Activated naive CD8-positive, alpha-beta T cell treated with anti-CD3 and anti-CD28 coated beads, Interleukin-2, amount 50 U/mL, for 24 hours (primary cell): ENCODE measurements at regions not wholly inside any gene's neighbourhood (a gene's known extent, or its start where the extent isn't known, plus 50 kb on each side); places are given as distances from the start of the nearest gene placed in this dataset.

Experiments
- ATAC-seq: fragments of 150-1000 bp; cut with Tn5 transposase; one replicate; pipeline ENCODE4 v1.10.0; 2021
- DNase-seq: peaks from one replicate; pipeline ENCODE4 v3.0.0; 2021
- H3K27ac Mint-ChIP-seq: one replicate; pipeline ENCODE4 v1.8.0; 2021; ENCODE audit warnings: mild to moderate bottlenecking, mixed read lengths
- H3K27me3 Mint-ChIP-seq: one replicate; pipeline ENCODE4 v1.8.0; 2021; ENCODE audit warnings: mixed read lengths
- H3K36me3 Mint-ChIP-seq: one replicate; pipeline ENCODE4 v1.8.0; 2021; ENCODE audit warnings: low read depth, mixed read lengths
- H3K4me1 Mint-ChIP-seq: one replicate; pipeline ENCODE4 v1.8.0; 2021; ENCODE audit warnings: mixed read lengths
- H3K4me3 Mint-ChIP-seq: one replicate; pipeline ENCODE4 v1.8.0; 2021; ENCODE audit warnings: mild to moderate bottlenecking, moderate library complexity, mixed read lengths
- H3K9me3 Mint-ChIP-seq: one replicate; pipeline ENCODE4 v1.8.0; 2021; ENCODE audit warnings: mixed read lengths

GRCh38 chr17:12485361-12485906, 180.3 kb upstream of the MYOCD start:
- H3K4me3 Mint-ChIP-seq, result no peak overlapping the region
- no peak overlapping the region for H3K27ac Mint-ChIP-seq
- no peaks in the 10 kb centered on the region for H3K36me3 Mint-ChIP-seq
- H3K27me3 Mint-ChIP-seq, result no peaks in the 10 kb centered on the region
- H3K4me1 Mint-ChIP-seq, result no peaks in the 10 kb centered on the region
- DNase-seq (no peak), ATAC-seq (no peak)
- H3K9me3 Mint-ChIP-seq, result peaks cover 7% of the 10 kb centered on the region

GRCh38 chr17:12489325-12489724, 176.4 kb upstream of the MYOCD start:
- no peak overlapping the region for H3K4me3 Mint-ChIP-seq
- no peaks in the 10 kb centered on the region for H3K27me3 Mint-ChIP-seq
- H3K36me3 Mint-ChIP-seq, result no peaks in the 10 kb centered on the region
- DNase-seq, result no peak
- peaks cover 10% of the 10 kb centered on the region for H3K9me3 Mint-ChIP-seq
- no peak overlapping the region for H3K27ac Mint-ChIP-seq
- no peak for ATAC-seq
- H3K4me1 Mint-ChIP-seq, result no peaks in the 10 kb centered on the region

GRCh38 chr17:12492450-12492849, 173.2 kb upstream of the MYOCD start:
- no peak for DNase-seq
- Mint-ChIP-seq H3K27me3 (peaks cover 2% of the 10 kb centered on the region), H3K4me1 (no peaks in the 10 kb centered on the region), H3K27ac (no peak overlapping the region), H3K36me3 (no peaks in the 10 kb centered on the region), H3K9me3 (peaks cover 21% of the 10 kb centered on the region), H3K4me3 (no peak overlapping the region)
- no peak for ATAC-seq

GRCh38 chr17:12505866-12506265, 159.8 kb upstream of the MYOCD start:
- no peaks in the 10 kb centered on the region for H3K4me1 Mint-ChIP-seq
- DNase-seq, result no peak
- H3K27me3 Mint-ChIP-seq, result no peaks in the 10 kb centered on the region
- H3K36me3 Mint-ChIP-seq, result no peaks in the 10 kb centered on the region
- no peak for ATAC-seq
- peaks cover 10% of the 10 kb centered on the region for H3K9me3 Mint-ChIP-seq
- no peak overlapping the region for H3K4me3 Mint-ChIP-seq
- no peak overlapping the region for H3K27ac Mint-ChIP-seq

GRCh38 chr17:12507026-12507595, 158.6 kb upstream of the MYOCD start:
- no peak for ATAC-seq

GRCh38 chr17:12509801-12510200, 155.9 kb upstream of the MYOCD start:
- ATAC-seq, result no peak
- Mint-ChIP-seq H3K4me1 (no peaks in the 10 kb centered on the region), H3K27me3 (no peaks in the 10 kb centered on the region), H3K4me3 (no peak overlapping the region), H3K36me3 (no peaks in the 10 kb centered on the region), H3K9me3 (peaks cover 10% of the 10 kb centered on the region), H3K27ac (no peak overlapping the region)
- no peak for DNase-seq

More at GRCh38 chr17:12507026-12507595, 158.6 kb upstream of the MYOCD start:
- Mint-ChIP-seq H3K27me3 (no peaks in the 10 kb centered on the region), H3K27ac (no peak overlapping the region), H3K36me3 (no peaks in the 10 kb centered on the region), H3K4me1 (no peaks in the 10 kb centered on the region), H3K9me3 (peaks cover 11% of the 10 kb centered on the region), H3K4me3 (no peak overlapping the region)
- no peak for DNase-seq

- no peak for ATAC-seq
- H3K4me1 Mint-ChIP-seq, result no peaks in the 10 kb centered on the region
- no peaks in the 10 kb centered on the region for H3K36me3 Mint-ChIP-seq
- DNase-seq, result no peak
- H3K4me3 Mint-ChIP-seq, result no peak overlapping the region
- H3K27ac Mint-ChIP-seq, result no peak overlapping the region
- H3K27me3 Mint-ChIP-seq, result no peaks in the 10 kb centered on the region
- H3K9me3 Mint-ChIP-seq, result peaks cover 10% of the 10 kb centered on the region
Measured at GRCh38 chr17:12510535-12510934, 155.2 kb upstream of the MYOCD start.

- Mint-ChIP-seq H3K36me3 (no peaks in the 10 kb centered on the region), H3K4me1 (no peaks in the 10 kb centered on the region), H3K9me3 (peaks cover 10% of the 10 kb centered on the region), H3K4me3 (no peak overlapping the region), H3K27me3 (no peaks in the 10 kb centered on the region), H3K27ac (no peak overlapping the region)
- no peak for ATAC-seq
- DNase-seq, result no peak
Measured at GRCh38 chr17:12512694-12513355, 152.9 kb upstream of the MYOCD start.

- Mint-ChIP-seq H3K4me1 (no peaks in the 10 kb centered on the region), H3K36me3 (no peaks in the 10 kb centered on the region), H3K27ac (no peak overlapping the region), H3K4me3 (no peak overlapping the region), H3K9me3 (peaks cover 9% of the 10 kb centered on the region), H3K27me3 (no peaks in the 10 kb centered on the region)
- DNase-seq (no peak), ATAC-seq (no peak)
Measured at GRCh38 chr17:12514596-12514995, 151.1 kb upstream of the MYOCD start.

- Mint-ChIP-seq H3K9me3 (peaks cover 5% of the 10 kb centered on the region), H3K36me3 (no peaks in the 10 kb centered on the region), H3K27ac (no peak overlapping the region), H3K4me3 (no peak overlapping the region), H3K4me1 (no peaks in the 10 kb centered on the region), H3K27me3 (no peaks in the 10 kb centered on the region)
- no peak for DNase-seq
- no peak for ATAC-seq
Measured at GRCh38 chr17:12519956-12520594, 145.6 kb upstream of the MYOCD start.

GRCh38 chr17:12521416-12521815, 144.3 kb upstream of the MYOCD start:
- no peaks in the 10 kb centered on the region for H3K27me3 Mint-ChIP-seq

GRCh38 chr17:12522336-12522735, 143.4 kb upstream of the MYOCD start:
- Mint-ChIP-seq H3K9me3 (peaks cover 5% of the 10 kb centered on the region), H3K27me3 (no peaks in the 10 kb centered on the region), H3K27ac (no peak overlapping the region), H3K36me3 (no peaks in the 10 kb centered on the region), H3K4me1 (no peaks in the 10 kb centered on the region), H3K4me3 (no peak overlapping the region)
- ATAC-seq (no peak), DNase-seq (no peak)

More at GRCh38 chr17:12521416-12521815, 144.3 kb upstream of the MYOCD start:
- DNase-seq, result no peak
- no peak for ATAC-seq
- Mint-ChIP-seq H3K4me3 (no peak overlapping the region), H3K36me3 (no peaks in the 10 kb centered on the region), H3K4me1 (no peaks in the 10 kb centered on the region), H3K27ac (no peak overlapping the region), H3K9me3 (peaks cover 5% of the 10 kb centered on the region)

GRCh38 chr17:12522743-12523183, 142.9 kb upstream of the MYOCD start:
- no peak overlapping the region for H3K4me3 Mint-ChIP-seq
- no peak for ATAC-seq
- no peak for DNase-seq
- peaks cover 5% of the 10 kb centered on the region for H3K9me3 Mint-ChIP-seq
- H3K27ac Mint-ChIP-seq, result no peak overlapping the region
- H3K36me3 Mint-ChIP-seq, result no peaks in the 10 kb centered on the region
- no peaks in the 10 kb centered on the region for H3K27me3 Mint-ChIP-seq
- H3K4me1 Mint-ChIP-seq, result no peaks in the 10 kb centered on the region

- ATAC-seq, result no peak
Measured at GRCh38 chr17:12523244-12523643, 142.4 kb upstream of the MYOCD start.

GRCh38 chr17:12528036-12528435, 137.7 kb upstream of the MYOCD start:
- DNase-seq, result no peak
- Mint-ChIP-seq H3K4me3 (no peak overlapping the region), H3K9me3 (peaks cover 3% of the 10 kb centered on the region), H3K4me1 (no peaks in the 10 kb centered on the region), H3K27me3 (no peaks in the 10 kb centered on the region), H3K27ac (no peak overlapping the region), H3K36me3 (no peaks in the 10 kb centered on the region)
- ATAC-seq, result no peak

More at GRCh38 chr17:12523244-12523643, 142.4 kb upstream of the MYOCD start:
- Mint-ChIP-seq H3K27ac (no peak overlapping the region), H3K27me3 (no peaks in the 10 kb centered on the region), H3K4me1 (no peaks in the 10 kb centered on the region), H3K36me3 (no peaks in the 10 kb centered on the region), H3K9me3 (peaks cover 8% of the 10 kb centered on the region), H3K4me3 (no peak overlapping the region)
- DNase-seq, result no peak
